ENCODE measurements at regions not wholly inside any gene's neighbourhood (a gene's known extent, or its start where the extent isn't known, plus 50 kb on each side); places are given as distances from the start of the nearest gene placed in this dataset.

- Histone ChIP-seq H3K4me2 (ENCODE audit: low read length, poor library complexity, severe bottlenecking) (no peak overlapping the region), H3K18ac (ENCODE audit: low read depth in 1 of 2, low read length in 2 of 2) (no peak overlapping the region), H3K14ac (ENCODE audit: low read length in 2 of 2) (no peak overlapping the region), H3K4ac (ENCODE audit: low read depth in 1 of 2, low read length in 2 of 2) (no peak overlapping the region), H4K8ac (ENCODE audit: low read length) (no peak overlapping the region), H2AK5ac (ENCODE audit: low read length, severe bottlenecking) (no peak overlapping the region), H2AFZ (ENCODE audit: low read depth, low read length) (no peak overlapping the region), H3K9me3 (ENCODE audit: control insufficient read depth, low read length) (no peaks in the 10 kb centered on the region), H2BK5ac (ENCODE audit: low read depth, low read length, poor library complexity, severe bottlenecking) (no peak overlapping the region), H3K4me3 (ENCODE audit: insufficient read depth in 1 of 2, low read depth in 1 of 2, low read length in 2 of 2) (no peak overlapping the region), H3K36me3 (ENCODE audit: control insufficient read depth in 1 of 2, insufficient read depth in 2 of 2, low read depth in 1 of 2, low read length in 2 of 2) (no peaks in the 10 kb centered on the region), H3K9ac (ENCODE audit: low read length) (no peak overlapping the region), H2BK120ac (ENCODE audit: low read depth, low read length) (no peak overlapping the region), H3K27ac (ENCODE audit: low read length, poor library complexity, severe bottlenecking) (no peak overlapping the region), H3K23ac (ENCODE audit: low read length in 2 of 2) (no peak overlapping the region), H3K79me1 (replicated peaks; ENCODE audit: low read length, poor library complexity, severe bottlenecking) (no peaks in the 10 kb centered on the region), H2BK15ac (ENCODE audit: low read depth, poor library complexity, severe bottlenecking) (no peak overlapping the region), H4K91ac (ENCODE audit: low read length) (no peak overlapping the region), H3K27me3 (ENCODE audit: control insufficient read depth in 1 of 2, insufficient read depth in 1 of 2, low read length in 2 of 2) (peaks cover 0 to 17% of the 10 kb centered on the region in 2 experiments), H3K4me1 (ENCODE audit: control insufficient read depth, insufficient read depth, low read depth, low read length) (no peaks in the 10 kb centered on the region), H2BK12ac (ENCODE audit: low read length in 2 of 2) (no peak overlapping the region)
- 51% methylated on average over 2 of the region's 2 CpGs for WGBS
- DNase-seq, result no peak
Observed at GRCh38 chr15:87728998-87729397, 527.5 kb downstream of the NTRK3 start.

- Histone ChIP-seq H3K4me3 (ENCODE audit: insufficient read depth in 1 of 2, low read depth in 1 of 2, low read length in 2 of 2) (no peak overlapping the region), H3K27me3 (ENCODE audit: control insufficient read depth in 1 of 2, insufficient read depth in 1 of 2, low read length in 2 of 2) (peaks cover 0 to 17% of the 10 kb centered on the region in 2 experiments), H2AK5ac (ENCODE audit: low read length, severe bottlenecking) (no peak overlapping the region), H2BK12ac (ENCODE audit: low read length in 2 of 2) (no peak overlapping the region), H3K9me3 (ENCODE audit: control insufficient read depth, low read length) (no peaks in the 10 kb centered on the region), H4K91ac (ENCODE audit: low read length) (no peak overlapping the region), H2AFZ (ENCODE audit: low read depth, low read length) (no peak overlapping the region), H3K4ac (ENCODE audit: low read depth in 1 of 2, low read length in 2 of 2) (no peak overlapping the region), H3K9ac (ENCODE audit: low read length) (no peak overlapping the region), H2BK15ac (ENCODE audit: low read depth, poor library complexity, severe bottlenecking) (no peak overlapping the region), H3K18ac (ENCODE audit: low read depth in 1 of 2, low read length in 2 of 2) (no peak overlapping the region), H4K8ac (ENCODE audit: low read length) (no peak overlapping the region), H3K36me3 (ENCODE audit: control insufficient read depth in 1 of 2, insufficient read depth in 2 of 2, low read depth in 1 of 2, low read length in 2 of 2) (no peaks in the 10 kb centered on the region), H3K79me1 (replicated peaks; ENCODE audit: low read length, poor library complexity, severe bottlenecking) (no peaks in the 10 kb centered on the region), H3K4me1 (ENCODE audit: control insufficient read depth, insufficient read depth, low read depth, low read length) (no peaks in the 10 kb centered on the region), H2BK5ac (ENCODE audit: low read depth, low read length, poor library complexity, severe bottlenecking) (no peak overlapping the region), H3K4me2 (ENCODE audit: low read length, poor library complexity, severe bottlenecking) (no peak overlapping the region), H3K27ac (ENCODE audit: low read length, poor library complexity, severe bottlenecking) (no peak overlapping the region), H2BK120ac (ENCODE audit: low read depth, low read length) (no peak overlapping the region), H3K23ac (ENCODE audit: low read length in 2 of 2) (no peak overlapping the region), H3K14ac (ENCODE audit: low read length in 2 of 2) (no peak overlapping the region)
- 70% methylated on average over 1 of the region's 2 CpGs for WGBS
- no peak for DNase-seq
Observed at GRCh38 chr15:87727073-87727472, 529.5 kb downstream of the NTRK3 start.

- Histone ChIP-seq H3K9ac (ENCODE audit: low read length) (no peak overlapping the region), H4K91ac (ENCODE audit: low read length) (no peak overlapping the region), H3K27me3 (ENCODE audit: control insufficient read depth in 1 of 2, insufficient read depth in 1 of 2, low read length in 2 of 2) (peaks cover 0 to 21% of the 10 kb centered on the region in 2 experiments), H2BK120ac (ENCODE audit: low read depth, low read length) (no peak overlapping the region), H2AK5ac (ENCODE audit: low read length, severe bottlenecking) (no peak overlapping the region), H3K27ac (ENCODE audit: low read length, poor library complexity, severe bottlenecking) (no peak overlapping the region), H3K9me3 (ENCODE audit: control insufficient read depth, low read length) (no peaks in the 10 kb centered on the region), H4K8ac (ENCODE audit: low read length) (no peak overlapping the region), H3K4me2 (ENCODE audit: low read length, poor library complexity, severe bottlenecking) (no peak overlapping the region), H3K14ac (ENCODE audit: low read length in 2 of 2) (no peak overlapping the region), H3K4ac (ENCODE audit: low read depth in 1 of 2, low read length in 2 of 2) (no peak overlapping the region), H3K18ac (ENCODE audit: low read depth in 1 of 2, low read length in 2 of 2) (no peak overlapping the region), H2BK15ac (ENCODE audit: low read depth, poor library complexity, severe bottlenecking) (no peak overlapping the region), H2AFZ (ENCODE audit: low read depth, low read length) (no peak overlapping the region), H3K36me3 (ENCODE audit: control insufficient read depth in 1 of 2, insufficient read depth in 2 of 2, low read depth in 1 of 2, low read length in 2 of 2) (no peaks in the 10 kb centered on the region), H3K4me1 (ENCODE audit: control insufficient read depth, insufficient read depth, low read depth, low read length) (no peaks in the 10 kb centered on the region), H2BK12ac (ENCODE audit: low read length in 2 of 2) (no peak overlapping the region), H3K79me1 (replicated peaks; ENCODE audit: low read length, poor library complexity, severe bottlenecking) (no peaks in the 10 kb centered on the region), H2BK5ac (ENCODE audit: low read depth, low read length, poor library complexity, severe bottlenecking) (no peak overlapping the region), H3K23ac (ENCODE audit: low read length in 2 of 2) (no peak overlapping the region), H3K4me3 (ENCODE audit: insufficient read depth in 1 of 2, low read depth in 1 of 2, low read length in 2 of 2) (no peak overlapping the region)
- 83% methylated on average over 6 of the region's 7 CpGs for WGBS
- DNase-seq, result no peak
Observed at GRCh38 chr15:87724330-87724729, 532.2 kb downstream of the NTRK3 start.

- H3K9me3 ChIP-seq (ENCODE audit: control insufficient read depth, low read length), result no peaks in the 10 kb centered on the region
- H2AFZ ChIP-seq (ENCODE audit: low read depth, low read length), result no peak overlapping the region
- WGBS, result 64% methylated on average over 1 of the region's 1 CpG
- no peaks in the 10 kb centered on the region for H3K36me3 ChIP-seq (ENCODE audit: control insufficient read depth in 1 of 2, insufficient read depth in 2 of 2, low read depth in 1 of 2, low read length in 2 of 2)
- no peak for DNase-seq
- H3K27ac ChIP-seq (ENCODE audit: low read length, poor library complexity, severe bottlenecking), result no peak overlapping the region
- H3K23ac ChIP-seq (ENCODE audit: low read length in 2 of 2), result no peak overlapping the region
- H2BK12ac ChIP-seq (ENCODE audit: low read length in 2 of 2), result no peak overlapping the region
- H3K9ac ChIP-seq (ENCODE audit: low read length), result no peak overlapping the region
- no peak overlapping the region for H2BK5ac ChIP-seq (ENCODE audit: low read depth, low read length, poor library complexity, severe bottlenecking)
- H3K18ac ChIP-seq (ENCODE audit: low read depth in 1 of 2, low read length in 2 of 2), result no peak overlapping the region
- no peak overlapping the region for H4K91ac ChIP-seq (ENCODE audit: low read length)
- H4K8ac ChIP-seq (ENCODE audit: low read length), result no peak overlapping the region
- peaks cover 0 to 25% of the 10 kb centered on the region in 2 experiments for H3K27me3 ChIP-seq (ENCODE audit: control insufficient read depth in 1 of 2, insufficient read depth in 1 of 2, low read length in 2 of 2)
- H2BK120ac ChIP-seq (ENCODE audit: low read depth, low read length), result no peak overlapping the region
- no peak overlapping the region for H3K14ac ChIP-seq (ENCODE audit: low read length in 2 of 2)
- no peaks in the 10 kb centered on the region for H3K4me1 ChIP-seq (ENCODE audit: control insufficient read depth, insufficient read depth, low read depth, low read length)
- no peak overlapping the region for H3K4me2 ChIP-seq (ENCODE audit: low read length, poor library complexity, severe bottlenecking)
- no peak overlapping the region for H3K4me3 ChIP-seq (ENCODE audit: insufficient read depth in 1 of 2, low read depth in 1 of 2, low read length in 2 of 2)
- H2AK5ac ChIP-seq (ENCODE audit: low read length, severe bottlenecking), result no peak overlapping the region
- H3K79me1 ChIP-seq (replicated peaks; ENCODE audit: low read length, poor library complexity, severe bottlenecking), result no peaks in the 10 kb centered on the region
- no peak overlapping the region for H3K4ac ChIP-seq (ENCODE audit: low read depth in 1 of 2, low read length in 2 of 2)
- peak overlapping the region; percentile 13 for H2BK15ac ChIP-seq (ENCODE audit: low read depth, poor library complexity, severe bottlenecking)
Observed at GRCh38 chr15:87722941-87723691, 533.4 kb downstream of the NTRK3 start.
